Endothelial cell of umbilical vein (primary cell): ENCODE measurements at regions not wholly inside any gene's neighbourhood (a gene's known extent, or its start where the extent isn't known, plus 50 kb on each side); places are given as distances from the start of the nearest gene placed in this dataset.

Experiments
- BruUV-seq: library from RNA; stranded (reverse); fragments of 400-500 nt; replicated peaks from 2 replicates; lab custom pipeline; 2021; lab: Mats Ljungman, UMichigan
- CTCF ChIA-PET: fragments of 300-600, 350-600 bp; sonication (Branson Sonifier 250); formaldehyde crosslinking; loops from one replicate; lab custom pipeline; 2021; ENCODE audit warnings: antibody characterized with exemption, inconsistent platforms; lab: Charles Lee
- POLR2A ChIA-PET: fragments of 300-600, 350-600 bp; sonication (Branson Sonifier 250); formaldehyde crosslinking; loops from one replicate; lab custom pipeline; 2021; ENCODE audit warnings: antibody characterized with exemption, inconsistent platforms; lab: Charles Lee
- DNase-seq: peaks from one replicate; pipeline ENCODE4 v3.0.0-alpha.2; 2011; ENCODE audit warnings: low read depth, low spot score
- FAIRE-seq: peaks from 2 replicates; lab custom pipeline; 2011; peaks lifted over from hg19 to GRCh38; lab: Jason Lieb, UNC
- H2AFZ ChIP-seq: 2 replicates; pipeline ENCODE4 v1.6.0; 2012; ENCODE audit warnings: low read depth, low read length, control low read depth, inconsistent platforms
- H3K27ac ChIP-seq: 2 replicates; pipeline ENCODE4 v1.5.1; 2011; ENCODE audit warnings: low read depth, mild to moderate bottlenecking, control low read depth, low read length, moderate library complexity; ENCODE audit not compliant: insufficient read depth
- H3K27me3 ChIP-seq, 2 experiments: 2 replicates each; pipeline versions ENCODE4 v1.6.0 to v1.6.1; 2011; ENCODE audit warnings: low read length in 2 of 2, mixed read lengths in 1 of 2; ENCODE audit not compliant: control insufficient read depth in 2 of 2, insufficient read depth in 2 of 2
- H3K36me3 ChIP-seq, 2 experiments: 2 replicates in 1 of 2; 3 replicates in 1 of 2; pipeline ENCODE4 v1.5.1; 2011; ENCODE audit warnings: low read length in 2 of 2, mild to moderate bottlenecking in 1 of 2, moderate library complexity in 1 of 2; ENCODE audit not compliant: control insufficient read depth in 2 of 2, insufficient read depth in 2 of 2; ENCODE audit errors: extremely low read depth in 1 of 2
- H3K4me1 ChIP-seq: 3 replicates; pipeline ENCODE4 v1.5.1; 2011; ENCODE audit warnings: mild to moderate bottlenecking, low read length; ENCODE audit not compliant: control insufficient read depth, insufficient read depth; ENCODE audit errors: extremely low read depth
- H3K4me2 ChIP-seq: 2 replicates; pipeline ENCODE4 v1.6.1; 2011; ENCODE audit warnings: low read length, control low read depth, mixed read lengths; ENCODE audit not compliant: insufficient read depth
- H3K4me3 ChIP-seq, 3 experiments: fragments of 200-600 bp in 1 of 3; sonication (generic), shearing (Covaris generic) in 1 of 3; replicated peaks in 1 of 3; 2 replicates each; pipeline ENCODE4 v1.5.1; 2011 to 2016; ENCODE audit warnings: control low read depth in 3 of 3, low read length in 3 of 3, mild to moderate bottlenecking in 2 of 3, inconsistent platforms in 1 of 3, low read depth in 1 of 3, moderate library complexity in 1 of 3; ENCODE audit not compliant: insufficient read depth in 1 of 3
- H3K79me2 ChIP-seq: 2 replicates; pipeline ENCODE4 v1.6.0; 2012; ENCODE audit warnings: low read length, inconsistent platforms; ENCODE audit not compliant: control insufficient read depth, insufficient read depth
- H3K9ac ChIP-seq: replicated peaks from 2 replicates; pipeline ENCODE3; 2011; ENCODE audit warnings: low read length, control low read depth; ENCODE audit not compliant: insufficient read depth; ENCODE audit errors: extremely low read depth
- H3K9me1 ChIP-seq: replicated peaks from 3 replicates; pipeline ENCODE4 v1.6.0; 2011; ENCODE audit warnings: mild to moderate bottlenecking, low read length; ENCODE audit not compliant: control insufficient read depth, insufficient read depth; ENCODE audit errors: extremely low read depth
- H3K9me3 ChIP-seq: replicated peaks from 2 replicates; pipeline ENCODE4 v1.5.1; 2012; ENCODE audit warnings: low read length, inconsistent platforms; ENCODE audit not compliant: control insufficient read depth, insufficient read depth
- H4K20me1 ChIP-seq: replicated peaks from 2 replicates; pipeline ENCODE3; 2011; ENCODE audit warnings: mild to moderate bottlenecking, low read length; ENCODE audit not compliant: control insufficient read depth, insufficient read depth; ENCODE audit errors: extremely low read depth
- CTCF ChIP-seq, 2 donors: IDR thresholded peaks; 1 replicate in 1 of 2; 2 replicates in 1 of 2; pipeline ENCODE4 v1.5.1; 2011; ENCODE audit warnings: low read length in 2 of 2, mild to moderate bottlenecking in 2 of 2, moderate library complexity in 2 of 2, control low read depth in 1 of 2, inconsistent platforms in 1 of 2, low read depth in 1 of 2; ENCODE audit not compliant: insufficient read depth in 1 of 2; ENCODE audit errors: extremely low read depth in 1 of 2
- EZH2 ChIP-seq: IDR thresholded peaks from 2 replicates; pipeline ENCODE4 v1.6.1; 2012; ENCODE audit warnings: borderline replicate concordance, low read depth, mild to moderate bottlenecking, moderate library complexity, low read length, inconsistent platforms; ENCODE audit not compliant: severe bottlenecking
- FOS ChIP-seq: IDR thresholded peaks from 2 replicates; pipeline ENCODE4 v1.6.1; 2011; ENCODE audit warnings: mild to moderate bottlenecking, low read length, moderate library complexity, borderline replicate concordance; ENCODE audit not compliant: insufficient read depth
- GATA2 ChIP-seq: IDR thresholded peaks from 2 replicates; pipeline ENCODE4 v1.7.0; 2011; ENCODE audit warnings: low read depth, mild to moderate bottlenecking, moderate library complexity, mixed read lengths, low read length; ENCODE audit not compliant: insufficient read length, insufficient read depth
- JUN ChIP-seq: IDR thresholded peaks from 2 replicates; pipeline ENCODE4 v1.6.1; 2011; ENCODE audit warnings: borderline replicate concordance, low read depth; ENCODE audit not compliant: insufficient read length, insufficient read depth
- MAX ChIP-seq: IDR thresholded peaks from 2 replicates; pipeline ENCODE4 v1.6.1; 2011; ENCODE audit not compliant: insufficient read depth, insufficient read length
- MYC ChIP-seq: IDR thresholded peaks from one replicate; pipeline ENCODE4 v1.6.1; 2011; ENCODE audit warnings: mild to moderate bottlenecking, low read depth, low read length
- POLR2A ChIP-seq: IDR thresholded peaks from 2 replicates; pipeline ENCODE4 v1.6.1; 2012; ENCODE audit warnings: low read depth, mild to moderate bottlenecking, control low read depth, low read length
- POLR2AphosphoS5 ChIP-seq: IDR thresholded peaks from 2 replicates; pipeline ENCODE4 v1.6.1; 2012; ENCODE audit warnings: low read depth, mild to moderate bottlenecking, control low read depth, low read length, moderate library complexity; ENCODE audit not compliant: insufficient read depth
- dilution Hi-C: fragments of 300-500 bp; cut with MboI; formaldehyde crosslinking; loops from one replicate; pipeline ENCODE4 v1.15.0; 2019; ENCODE audit warnings: low sequenced_read_pairs; ENCODE audit not compliant: extremely low pct_ligation_motif_present
- intact Hi-C: fragments of 100-400 bp; cut with micrococcal nuclease; formaldehyde crosslinking; loops from one replicate; pipeline ENCODE4 v1.10.0; 2022

- no peaks in the 10 kb centered on the region for H4K20me1 ChIP-seq
- no peaks in the 10 kb centered on the region for H3K4me1 ChIP-seq
- no peaks in the 10 kb centered on the region for H3K9me1 ChIP-seq
- no peak for TF ChIP-seq MYC
- no peak for TF ChIP-seq CTCF (IDR thresholded peaks at IDR 0.05; ENCODE audit: extremely low read depth in 1 of 2, insufficient read depth in 1 of 2, low read depth in 1 of 2, low read length in 2 of 2)
- TF ChIP-seq FOS, result no peak
- no peak for TF ChIP-seq GATA2
- no peak for TF ChIP-seq POLR2A
- TF ChIP-seq POLR2AphosphoS5, result no peak
- no peak for TF ChIP-seq JUN
- TF ChIP-seq MAX, result no peak
- TF ChIP-seq EZH2, result no peak
- dilution Hi-C loops (no loop called here), intact Hi-C loops (no loop called here)
- ChIA-PET CTCF (no interaction called here), POLR2A (no interaction called here)
- no peak overlapping the region for H3K4me2 ChIP-seq
- H3K36me3 ChIP-seq, result no peaks in the 10 kb centered on the region
- H3K9ac ChIP-seq, result no peak overlapping the region
- H3K4me3 ChIP-seq, result no peak overlapping the region
- FAIRE-seq, result no peak
- DNase-seq, result no peak
- H3K27me3 ChIP-seq, result no peaks in the 10 kb centered on the region
- no peak overlapping the region for H2AFZ ChIP-seq
- H3K9me3 ChIP-seq, result peaks cover 4% of the 10 kb centered on the region
- H3K27ac ChIP-seq, result no peak overlapping the region
- no peaks in the 10 kb centered on the region for H3K79me2 ChIP-seq
- no TSS peak for BruUV-seq
Observed at GRCh38 chr10:56551037-56551436, 190.0 kb upstream of the ZWINT start.
